HEK293T (cell line): ENCODE measurements at regions not wholly inside any gene's neighbourhood (a gene's known extent, or its start where the extent isn't known, plus 50 kb on each side); places are given as distances from the start of the nearest gene placed in this dataset.

Experiments
- BHLHE40 ChIP-seq: fragments of 450-650 bp; IDR thresholded peaks from 2 replicates; pipeline ENCODE4 v1.6.1; 2016; ENCODE audit warnings: mild to moderate bottlenecking, moderate library complexity, borderline replicate concordance
- CTBP1 ChIP-seq: fragments of 450-650 bp; IDR thresholded peaks from 2 replicates; pipeline ENCODE4 v1.6.1; 2016; ENCODE audit warnings: borderline replicate concordance
- FOXA1 ChIP-seq: fragments of 450-650 bp; IDR thresholded peaks from 2 replicates; pipeline ENCODE4 v1.6.1; 2016; ENCODE audit warnings: mild to moderate bottlenecking
- HDGF ChIP-seq: fragments of 450-650 bp; IDR thresholded peaks from 2 replicates; pipeline ENCODE4 v1.6.1; 2017; ENCODE audit warnings: antibody characterized with exemption, borderline replicate concordance
- NFRKB ChIP-seq: fragments of 450-650 bp; IDR thresholded peaks from 2 replicates; pipeline ENCODE4 v1.6.1; 2016; ENCODE audit warnings: mild to moderate bottlenecking, moderate library complexity
- ZNF384 ChIP-seq: fragments of 450-650 bp; IDR thresholded peaks from 2 replicates; pipeline ENCODE4 v1.6.1; 2016

GRCh38 chr18:57969824-57970223 lies 74.2 kb upstream of the NEDD4L start:
- no peak for TF ChIP-seq ZNF384
- TF ChIP-seq NFRKB = no peak
- no peak for TF ChIP-seq CTBP1
- TF ChIP-seq FOXA1 = no peak
- no peak for TF ChIP-seq HDGF
- TF ChIP-seq BHLHE40 = no peak
